22Rv1 (cell line): ENCODE measurements at regions not wholly inside any gene's neighbourhood (a gene's known extent, or its start where the extent isn't known, plus 50 kb on each side); places are given as distances from the start of the nearest gene placed in this dataset.

Experiments
- ZFX ChIP-seq: fragments of 450-650 bp; IDR thresholded peaks from 2 replicates; pipeline ENCODE4 v1.6.1; 2017; ENCODE audit warnings: antibody characterized with exemption, borderline replicate concordance
- TF ChIP-seq, protein P1 (sequence below): fragments of 450-650 bp; IDR thresholded peaks from 2 replicates; pipeline ENCODE4 v1.5.1; 2017; ENCODE audit warnings: mild to moderate bottlenecking

DNA sequence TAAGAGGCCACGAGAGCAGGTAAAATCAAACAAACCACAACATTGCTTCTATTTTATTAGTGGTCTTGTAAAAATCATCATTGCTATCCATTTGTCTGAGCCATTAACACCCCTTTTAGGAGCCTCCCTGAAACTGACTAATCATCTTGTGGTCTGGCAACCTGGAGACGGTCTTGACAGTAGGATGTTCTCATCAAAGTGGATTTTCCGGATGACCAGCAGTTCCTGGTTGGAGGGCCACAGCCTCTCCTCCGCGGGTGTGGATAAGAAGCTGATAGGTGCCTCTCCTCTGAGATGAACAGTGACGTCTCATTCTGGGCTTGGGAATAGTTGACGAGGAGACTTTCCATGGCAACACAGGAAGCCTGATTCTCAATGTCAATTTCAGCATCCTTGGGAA is 490.7 kb downstream of the TYW1 start:
- TF ChIP-seq, protein P1, sequence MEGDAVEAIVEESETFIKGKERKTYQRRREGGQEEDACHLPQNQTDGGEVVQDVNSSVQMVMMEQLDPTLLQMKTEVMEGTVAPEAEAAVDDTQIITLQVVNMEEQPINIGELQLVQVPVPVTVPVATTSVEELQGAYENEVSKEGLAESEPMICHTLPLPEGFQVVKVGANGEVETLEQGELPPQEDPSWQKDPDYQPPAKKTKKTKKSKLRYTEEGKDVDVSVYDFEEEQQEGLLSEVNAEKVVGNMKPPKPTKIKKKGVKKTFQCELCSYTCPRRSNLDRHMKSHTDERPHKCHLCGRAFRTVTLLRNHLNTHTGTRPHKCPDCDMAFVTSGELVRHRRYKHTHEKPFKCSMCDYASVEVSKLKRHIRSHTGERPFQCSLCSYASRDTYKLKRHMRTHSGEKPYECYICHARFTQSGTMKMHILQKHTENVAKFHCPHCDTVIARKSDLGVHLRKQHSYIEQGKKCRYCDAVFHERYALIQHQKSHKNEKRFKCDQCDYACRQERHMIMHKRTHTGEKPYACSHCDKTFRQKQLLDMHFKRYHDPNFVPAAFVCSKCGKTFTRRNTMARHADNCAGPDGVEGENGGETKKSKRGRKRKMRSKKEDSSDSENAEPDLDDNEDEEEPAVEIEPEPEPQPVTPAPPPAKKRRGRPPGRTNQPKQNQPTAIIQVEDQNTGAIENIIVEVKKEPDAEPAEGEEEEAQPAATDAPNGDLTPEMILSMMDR = no peak
- TF ChIP-seq ZFX = no peak
